ENCODE measurements at regions not wholly inside any gene's neighbourhood (a gene's known extent, or its start where the extent isn't known, plus 50 kb on each side); places are given as distances from the start of the nearest gene placed in this dataset.

DNA sequence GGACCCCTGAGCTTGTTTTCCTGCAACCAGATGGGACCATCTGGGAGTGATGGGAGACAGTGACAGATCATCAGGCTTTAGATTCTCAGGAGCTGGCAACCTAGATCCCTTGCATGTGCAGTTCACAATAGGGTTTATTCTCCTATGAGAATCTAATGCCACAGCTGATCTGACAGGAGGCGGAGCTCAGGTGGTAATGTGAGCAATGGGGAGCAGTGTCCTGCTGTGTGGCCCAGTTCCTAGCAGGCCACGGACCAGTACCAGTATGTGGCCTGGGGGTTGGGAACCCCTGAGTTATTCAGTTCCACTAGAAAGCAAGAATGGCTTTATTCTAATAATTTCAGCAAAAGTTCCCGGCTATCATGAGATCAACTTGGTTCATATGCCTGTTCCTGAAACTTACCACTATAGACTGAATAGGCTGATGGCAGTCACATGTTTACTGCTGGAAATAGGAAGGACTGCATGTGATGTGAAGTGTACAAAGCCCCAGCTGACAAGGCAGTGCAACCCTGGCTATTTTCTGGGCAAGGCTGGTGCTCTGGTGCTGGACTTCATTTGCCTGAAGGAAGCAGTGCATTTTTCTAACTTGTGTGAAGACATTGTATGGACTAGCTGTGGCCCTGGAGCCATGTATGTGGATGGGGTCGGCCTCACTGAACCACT lies 107.2 kb downstream of the SPRY1 start:
- no peaks in the 10 kb centered on the region for H3K79me2 ChIP-seq (ENCODE audit: insufficient read depth, low read depth)
- no peak overlapping the region for H3K4me3 ChIP-seq (IDR thresholded peaks at IDR 0.05; ENCODE audit: insufficient read depth, low read depth, low read length)
- H3K27ac ChIP-seq = no peak overlapping the region
- TF ChIP-seq, protein P1, sequence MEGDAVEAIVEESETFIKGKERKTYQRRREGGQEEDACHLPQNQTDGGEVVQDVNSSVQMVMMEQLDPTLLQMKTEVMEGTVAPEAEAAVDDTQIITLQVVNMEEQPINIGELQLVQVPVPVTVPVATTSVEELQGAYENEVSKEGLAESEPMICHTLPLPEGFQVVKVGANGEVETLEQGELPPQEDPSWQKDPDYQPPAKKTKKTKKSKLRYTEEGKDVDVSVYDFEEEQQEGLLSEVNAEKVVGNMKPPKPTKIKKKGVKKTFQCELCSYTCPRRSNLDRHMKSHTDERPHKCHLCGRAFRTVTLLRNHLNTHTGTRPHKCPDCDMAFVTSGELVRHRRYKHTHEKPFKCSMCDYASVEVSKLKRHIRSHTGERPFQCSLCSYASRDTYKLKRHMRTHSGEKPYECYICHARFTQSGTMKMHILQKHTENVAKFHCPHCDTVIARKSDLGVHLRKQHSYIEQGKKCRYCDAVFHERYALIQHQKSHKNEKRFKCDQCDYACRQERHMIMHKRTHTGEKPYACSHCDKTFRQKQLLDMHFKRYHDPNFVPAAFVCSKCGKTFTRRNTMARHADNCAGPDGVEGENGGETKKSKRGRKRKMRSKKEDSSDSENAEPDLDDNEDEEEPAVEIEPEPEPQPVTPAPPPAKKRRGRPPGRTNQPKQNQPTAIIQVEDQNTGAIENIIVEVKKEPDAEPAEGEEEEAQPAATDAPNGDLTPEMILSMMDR (conservative IDR thresholded peaks at IDR 0.05; ENCODE audit: low read depth, low read length) = no peak
- H4K20me1 ChIP-seq (ENCODE audit: insufficient read depth) = no peaks in the 10 kb centered on the region
- H3K4me1 ChIP-seq (ENCODE audit: low read depth, poor library complexity, severe bottlenecking) = no peaks in the 10 kb centered on the region
- H3K36me3 ChIP-seq (ENCODE audit: insufficient read depth) = no peaks in the 10 kb centered on the region
- no peak overlapping the region for H3K9ac ChIP-seq
- H3K27me3 ChIP-seq (ENCODE audit: insufficient read depth, low read depth) = no peaks in the 10 kb centered on the region
- no peak overlapping the region for H3K4me2 ChIP-seq
- H2AFZ ChIP-seq (ENCODE audit: low read depth) = no peak overlapping the region

DNA sequence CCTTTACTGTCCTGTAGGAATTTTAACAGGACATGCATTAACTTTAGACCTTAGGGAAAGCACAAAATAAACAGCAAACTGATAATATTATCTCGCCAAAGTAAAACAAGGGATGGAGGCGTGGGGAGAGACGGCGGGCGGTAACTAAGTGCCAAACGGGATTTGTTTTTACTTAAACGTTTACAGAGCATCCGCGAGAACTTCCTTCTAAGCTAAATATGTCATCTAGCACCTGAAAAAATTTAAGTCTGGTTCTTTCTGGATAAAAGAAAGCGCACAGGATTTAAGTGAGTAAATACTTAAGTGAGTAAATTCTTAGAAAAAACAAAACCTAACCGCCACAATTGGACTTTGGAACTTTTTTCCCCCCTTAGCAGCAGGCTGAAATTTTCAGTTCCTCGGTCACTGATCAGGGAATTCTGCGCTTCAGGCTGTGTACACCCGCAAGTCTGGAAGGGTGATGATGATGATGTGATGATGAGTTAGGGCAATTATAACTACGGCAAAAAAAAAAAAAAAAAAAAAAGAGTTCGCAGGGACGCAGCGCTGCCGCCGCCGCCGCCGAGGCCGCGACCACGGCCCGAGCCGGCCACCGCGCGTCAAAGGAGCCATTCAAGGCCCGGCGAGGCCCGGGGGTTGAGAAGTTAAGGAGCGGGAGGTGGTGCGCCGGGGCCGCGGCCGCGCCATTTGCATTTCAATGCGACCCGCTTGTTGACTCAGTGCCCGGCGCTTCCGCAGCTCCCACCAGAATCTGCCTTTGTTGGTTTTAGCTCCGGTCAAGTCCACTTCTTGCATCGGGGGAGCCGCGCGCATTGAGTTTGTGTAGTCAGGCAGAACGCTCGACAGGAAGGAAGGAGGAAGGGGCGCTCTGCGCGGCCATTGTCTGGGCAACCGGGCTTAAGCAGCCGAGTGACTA lies 108.8 kb downstream of the SPRY1 start:
- H3K27me3 ChIP-seq (ENCODE audit: insufficient read depth, low read depth) = no peaks in the 10 kb centered on the region
- H4K20me1 ChIP-seq (ENCODE audit: insufficient read depth) = no peaks in the 10 kb centered on the region
- no peaks in the 10 kb centered on the region for H3K79me2 ChIP-seq (ENCODE audit: insufficient read depth, low read depth)
- H3K36me3 ChIP-seq (ENCODE audit: insufficient read depth) = no peaks in the 10 kb centered on the region
- no peak overlapping the region for H2AFZ ChIP-seq (ENCODE audit: low read depth)
- H3K9ac ChIP-seq = no peak overlapping the region
- no peak overlapping the region for H3K4me2 ChIP-seq
- H3K4me3 ChIP-seq (IDR thresholded peaks at IDR 0.05; ENCODE audit: insufficient read depth, low read depth, low read length) = no peak overlapping the region
- no peaks in the 10 kb centered on the region for H3K4me1 ChIP-seq (ENCODE audit: low read depth, poor library complexity, severe bottlenecking)
- H3K27ac ChIP-seq = no peak overlapping the region
- TF ChIP-seq, protein P1 (conservative IDR thresholded peaks at IDR 0.05; ENCODE audit: low read depth, low read length) = no peak

DNA sequence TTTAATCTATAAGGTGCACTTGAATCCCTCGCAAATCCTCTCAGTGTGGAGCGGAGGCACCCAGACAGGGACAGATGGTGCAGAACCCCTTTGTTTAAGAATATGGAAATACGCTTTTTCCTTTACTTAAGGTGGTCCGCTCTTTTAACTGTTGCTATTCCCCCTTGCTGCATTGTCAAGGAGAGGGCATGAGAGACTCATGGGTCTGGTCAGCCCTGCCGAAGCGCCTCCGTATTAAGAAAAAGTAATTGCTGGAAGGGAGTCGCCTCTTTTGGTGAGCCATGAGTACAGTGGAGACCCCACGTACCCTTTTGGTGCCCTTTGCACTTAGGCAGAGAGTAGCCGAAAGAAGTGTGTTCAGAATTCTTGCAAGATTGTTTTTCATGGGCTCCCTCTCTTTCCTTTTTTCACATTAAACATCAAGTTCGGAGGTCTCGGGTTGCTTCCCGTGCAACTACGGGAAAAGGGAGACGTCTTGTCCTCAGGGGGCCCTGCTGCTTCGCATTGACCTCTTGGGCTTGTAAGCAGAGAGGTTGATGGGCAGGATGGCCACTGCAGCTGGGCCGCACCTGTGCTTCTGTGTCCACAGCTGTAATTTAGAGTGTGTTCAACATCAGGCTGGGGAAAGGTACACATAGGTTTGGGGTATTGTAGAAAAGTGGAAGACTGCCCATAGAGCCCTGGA lies 109.6 kb downstream of the SPRY1 start:
- no peaks in the 10 kb centered on the region for H4K20me1 ChIP-seq (ENCODE audit: insufficient read depth)
- H3K4me2 ChIP-seq = no peak overlapping the region
- H2AFZ ChIP-seq (ENCODE audit: low read depth) = no peak overlapping the region
- TF ChIP-seq, protein P1 (conservative IDR thresholded peaks at IDR 0.05; ENCODE audit: low read depth, low read length) = no peak
- no peaks in the 10 kb centered on the region for H3K27me3 ChIP-seq (ENCODE audit: insufficient read depth, low read depth)
- H3K27ac ChIP-seq = no peak overlapping the region
- no peak overlapping the region for H3K4me3 ChIP-seq (IDR thresholded peaks at IDR 0.05; ENCODE audit: insufficient read depth, low read depth, low read length)
- H3K9ac ChIP-seq = no peak overlapping the region
- no peaks in the 10 kb centered on the region for H3K4me1 ChIP-seq (ENCODE audit: low read depth, poor library complexity, severe bottlenecking)
- H3K36me3 ChIP-seq (ENCODE audit: insufficient read depth) = no peaks in the 10 kb centered on the region
- H3K79me2 ChIP-seq (ENCODE audit: insufficient read depth, low read depth) = no peaks in the 10 kb centered on the region

DNA sequence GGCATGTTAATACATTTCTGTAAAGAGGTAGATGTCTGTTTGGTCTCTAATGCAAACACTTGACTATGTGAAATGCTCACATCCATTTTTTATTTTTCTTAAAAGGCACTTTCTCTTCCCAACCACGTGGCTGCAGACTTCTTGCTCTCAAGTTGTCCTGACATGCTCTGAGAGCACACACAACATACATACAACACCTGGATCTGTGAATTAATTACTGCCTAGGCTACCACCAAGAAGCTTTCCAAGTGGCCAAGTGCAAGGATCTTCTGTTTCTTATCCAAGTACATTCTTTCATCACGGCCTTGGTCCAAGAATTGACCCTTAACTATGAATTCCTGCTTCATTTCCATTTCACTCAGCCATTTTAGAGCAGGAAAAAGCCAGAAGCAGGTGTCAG lies 110.8 kb downstream of the SPRY1 start:
- H3K9ac ChIP-seq = no peak overlapping the region
- H2AFZ ChIP-seq (ENCODE audit: low read depth) = no peak overlapping the region
- H3K4me2 ChIP-seq = no peak overlapping the region
- no peak overlapping the region for H3K4me3 ChIP-seq (IDR thresholded peaks at IDR 0.05; ENCODE audit: insufficient read depth, low read depth, low read length)
- TF ChIP-seq, protein P1 (conservative IDR thresholded peaks at IDR 0.05; ENCODE audit: low read depth, low read length) = no peak
- no peaks in the 10 kb centered on the region for H4K20me1 ChIP-seq (ENCODE audit: insufficient read depth)
- H3K79me2 ChIP-seq (ENCODE audit: insufficient read depth, low read depth) = no peaks in the 10 kb centered on the region
- no peak overlapping the region for H3K27ac ChIP-seq
- no peaks in the 10 kb centered on the region for H3K27me3 ChIP-seq (ENCODE audit: insufficient read depth, low read depth)
- no peaks in the 10 kb centered on the region for H3K4me1 ChIP-seq (ENCODE audit: low read depth, poor library complexity, severe bottlenecking)
- H3K36me3 ChIP-seq (ENCODE audit: insufficient read depth) = no peaks in the 10 kb centered on the region

Measured in KMS-11 (cell line).